Trophoblast cell (in vitro differentiated cells and primary cell): ENCODE measurements at regions not wholly inside any gene's neighbourhood (a gene's known extent, or its start where the extent isn't known, plus 50 kb on each side); places are given as distances from the start of the nearest gene placed in this dataset.
"Not testable (repeated sequence)": the region's sequence is repeated elsewhere in the genome, so short reads cannot be mapped to it uniquely, and the experiment has no call there.

Experiments
- DNase-seq, 2 donors: peaks; one replicate each; pipeline ENCODE4 v3.0.0-alpha.2; 2016
- H2AFZ ChIP-seq: 2 replicates; pipeline ENCODE4 v1.6.1; 2013; ENCODE audit warnings: low read length, moderate library complexity, mild to moderate bottlenecking; ENCODE audit not compliant: insufficient read depth, poor library complexity
- H2AK5ac ChIP-seq: 2 replicates; pipeline ENCODE4 v1.6.1; 2013; ENCODE audit warnings: mild to moderate bottlenecking, low read length
- H2BK120ac ChIP-seq: 2 replicates; pipeline ENCODE4 v1.6.1; 2013; ENCODE audit warnings: low read length, mild to moderate bottlenecking, moderate library complexity; ENCODE audit not compliant: insufficient read depth, poor library complexity
- H2BK12ac ChIP-seq: 2 replicates; pipeline ENCODE4 v1.6.1; 2013; ENCODE audit warnings: mild to moderate bottlenecking, low read length, moderate library complexity
- H2BK5ac ChIP-seq: 2 replicates; pipeline ENCODE4 v1.6.1; 2013; ENCODE audit warnings: low read length, low read depth, moderate library complexity, mild to moderate bottlenecking; ENCODE audit not compliant: poor library complexity
- H3K14ac ChIP-seq: 2 replicates; pipeline ENCODE4 v1.6.1; 2013; ENCODE audit warnings: mild to moderate bottlenecking, low read length
- H3K18ac ChIP-seq: 2 replicates; pipeline ENCODE4 v1.6.1; 2013; ENCODE audit warnings: mild to moderate bottlenecking, low read length
- H3K23ac ChIP-seq: 2 replicates; pipeline ENCODE4 v1.6.1; 2013; ENCODE audit warnings: low read length
- H3K27ac ChIP-seq: 2 replicates; pipeline ENCODE4 v1.5.1; 2013; ENCODE audit warnings: low read depth, mild to moderate bottlenecking, inconsistent platforms, low read length, moderate library complexity
- H3K27me3 ChIP-seq: 2 replicates; pipeline ENCODE4 v1.6.1; 2013; ENCODE audit warnings: inconsistent platforms, mild to moderate bottlenecking, low read length, moderate library complexity; ENCODE audit not compliant: insufficient read depth
- H3K36me3 ChIP-seq, 2 experiments: 1 replicate in 1 of 2; 2 replicates in 1 of 2; pipeline ENCODE4 v1.6.1; 2013; ENCODE audit warnings: low read length in 2 of 2, mild to moderate bottlenecking in 2 of 2, moderate library complexity in 1 of 2; ENCODE audit not compliant: insufficient read depth in 2 of 2, control insufficient read depth in 1 of 2
- H3K4ac ChIP-seq: 2 replicates; pipeline ENCODE4 v1.6.1; 2013; ENCODE audit warnings: low read depth, mild to moderate bottlenecking, low read length, moderate library complexity
- H3K4me1 ChIP-seq, 2 experiments: 1 replicate in 1 of 2; 2 replicates in 1 of 2; pipeline ENCODE4 v1.6.1; 2013; ENCODE audit warnings: low read length in 2 of 2, mild to moderate bottlenecking in 2 of 2, moderate library complexity in 1 of 2; ENCODE audit not compliant: insufficient read depth in 2 of 2, control insufficient read depth in 1 of 2
- H3K4me2 ChIP-seq: 2 replicates; pipeline ENCODE4 v1.6.1; 2013; ENCODE audit warnings: inconsistent platforms, mild to moderate bottlenecking, low read length, moderate library complexity
- H3K4me3 ChIP-seq: 2 replicates; pipeline ENCODE4 v1.5.1; 2013; ENCODE audit warnings: mild to moderate bottlenecking, low read depth, low read length, inconsistent platforms
- H3K79me1 ChIP-seq: one replicate; pipeline ENCODE4 v1.6.1; 2013; ENCODE audit warnings: low read length
- H3K79me2 ChIP-seq: 2 replicates; pipeline ENCODE4 v1.6.1; 2013; ENCODE audit warnings: low read length, mild to moderate bottlenecking; ENCODE audit not compliant: control insufficient read depth, insufficient read depth, poor library complexity
- H3K9ac ChIP-seq: 2 replicates; pipeline ENCODE4 v1.6.1; 2013; ENCODE audit warnings: mild to moderate bottlenecking, low read length
- H3K9me3 ChIP-seq: 2 replicates; pipeline ENCODE4 v1.6.1; 2013; ENCODE audit warnings: low read depth, mild to moderate bottlenecking, control low read depth, inconsistent platforms, low read length; ENCODE audit not compliant: insufficient read depth
- H4K12ac ChIP-seq: 2 replicates; pipeline ENCODE4 v1.6.1; 2013; ENCODE audit warnings: low read depth, mild to moderate bottlenecking, low read length, moderate library complexity
- H4K8ac ChIP-seq: 2 replicates; pipeline ENCODE4 v1.6.1; 2013; ENCODE audit warnings: low read depth, mild to moderate bottlenecking, low read length, moderate library complexity
- H4K91ac ChIP-seq: one replicate; pipeline ENCODE4 v1.6.1; 2013; ENCODE audit warnings: low read depth, mild to moderate bottlenecking, low read length, moderate library complexity
- WGBS: extraction: QIAGEN DNeasy Blood & Tissue Kit; methylation state at CpG from one replicate; pipeline ENCODE4 v1.1.7; 2013; ENCODE audit warnings: missing lambda C conversion rate; ENCODE audit not compliant: insufficient read length, insufficient coverage; ENCODE audit errors: extremely low coverage; 5-methylcytosine and 5-hydroxymethylcytosine counted together

- H2BK120ac ChIP-seq, H2BK12ac ChIP-seq, H4K12ac ChIP-seq, H3K14ac ChIP-seq, H3K4ac ChIP-seq, H3K4me2 ChIP-seq, H3K23ac ChIP-seq, H4K8ac ChIP-seq, H2AFZ ChIP-seq, H3K27ac ChIP-seq, H3K36me3 ChIP-seq, H3K4me3 ChIP-seq, H3K79me1 ChIP-seq, H3K9ac ChIP-seq, H3K18ac ChIP-seq, H3K4me1 ChIP-seq, H2BK5ac ChIP-seq, DNase-seq, H4K91ac ChIP-seq, H3K79me2 ChIP-seq, H3K27me3 ChIP-seq, H2AK5ac ChIP-seq: not testable (repeated sequence)
- no CpG with 5 or more reads among the region's 1 CpG for WGBS
- peaks cover 56% of the 10 kb centered on the region for H3K9me3 ChIP-seq
These were observed 2885.7 kb upstream of the TEKT4 start for GRCh38 chr2:91985490-91985889.

GRCh38 chr2:91986893-91987292, 2884.3 kb upstream of the TEKT4 start:
- H3K36me3 ChIP-seq, H3K4me1 ChIP-seq, H3K4ac ChIP-seq, H3K79me1 ChIP-seq, H3K4me2 ChIP-seq, H4K91ac ChIP-seq, H3K27ac ChIP-seq, H2AK5ac ChIP-seq, DNase-seq, H3K23ac ChIP-seq, H3K18ac ChIP-seq, H2BK5ac ChIP-seq, H3K14ac ChIP-seq, H3K9ac ChIP-seq, H3K79me2 ChIP-seq, H3K4me3 ChIP-seq, H4K8ac ChIP-seq, H3K27me3 ChIP-seq, H2AFZ ChIP-seq, H2BK12ac ChIP-seq, H2BK120ac ChIP-seq: not testable (repeated sequence)
- Histone ChIP-seq H3K9me3 (peaks cover 44% of the 10 kb centered on the region), H4K12ac (peak overlapping the region; percentile 30)
- WGBS: no CpG with 5 or more reads among the region's 2 CpGs

DNA sequence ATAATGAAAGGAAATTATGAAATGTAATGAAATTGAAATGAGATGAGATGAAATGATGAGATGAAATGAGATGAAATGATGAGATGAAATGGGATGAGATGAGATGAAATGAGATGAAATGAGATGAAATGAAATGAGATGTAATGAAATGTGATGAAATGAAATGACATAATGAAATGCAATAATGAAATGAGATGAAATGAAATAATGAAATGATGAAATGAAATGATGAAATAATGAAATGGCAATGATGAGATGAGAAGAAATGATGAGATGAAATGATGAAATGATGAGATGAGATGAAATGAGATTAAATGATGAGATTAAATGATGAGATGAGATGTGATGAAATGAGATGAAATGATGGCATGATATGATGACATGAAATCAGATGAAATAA, 2882.5 kb upstream of the TEKT4 start:
- not testable (repeated sequence) for H3K79me2 ChIP-seq, H3K79me1 ChIP-seq, H3K4me2 ChIP-seq, H2BK120ac ChIP-seq, H3K27me3 ChIP-seq, H3K4me3 ChIP-seq, H2BK5ac ChIP-seq, H2AK5ac ChIP-seq, H3K9ac ChIP-seq, H3K23ac ChIP-seq, H4K91ac ChIP-seq, H3K18ac ChIP-seq, H3K27ac ChIP-seq, H2AFZ ChIP-seq, H3K4me1 ChIP-seq, H2BK12ac ChIP-seq, H3K4ac ChIP-seq, H4K12ac ChIP-seq, H4K8ac ChIP-seq, H3K36me3 ChIP-seq, DNase-seq, H3K14ac ChIP-seq
- peaks cover 26% of the 10 kb centered on the region for H3K9me3 ChIP-seq

DNA sequence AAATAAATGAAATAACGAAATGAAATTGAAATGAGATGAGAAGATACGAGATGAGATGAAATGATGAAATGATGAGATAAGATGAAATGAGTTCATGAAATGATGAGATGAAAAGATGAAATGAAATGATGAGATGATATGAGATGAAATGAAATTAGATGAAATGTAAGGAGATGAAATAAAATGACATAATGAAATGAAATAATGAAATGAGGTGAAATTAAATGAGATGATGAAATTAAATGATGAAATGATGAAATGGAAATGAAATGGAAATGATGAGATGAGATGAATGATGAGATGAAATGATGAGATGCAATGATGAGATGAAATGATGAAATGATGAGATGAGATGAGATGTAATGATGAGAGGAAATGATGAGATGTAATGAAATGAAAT, 2881.4 kb upstream of the TEKT4 start:
- not testable (repeated sequence) for H3K4me1 ChIP-seq, H2BK5ac ChIP-seq, H3K36me3 ChIP-seq, H3K23ac ChIP-seq, DNase-seq, H4K12ac ChIP-seq, H4K91ac ChIP-seq, H4K8ac ChIP-seq, H2AFZ ChIP-seq, H3K27ac ChIP-seq, H3K79me1 ChIP-seq, H2AK5ac ChIP-seq, H3K9ac ChIP-seq, H3K18ac ChIP-seq, H3K4ac ChIP-seq, H2BK120ac ChIP-seq, H3K4me3 ChIP-seq, H3K14ac ChIP-seq, H3K4me2 ChIP-seq, H3K27me3 ChIP-seq, H2BK12ac ChIP-seq, H3K79me2 ChIP-seq
- WGBS: 100% methylated on average over 2 of the region's 2 CpGs
- peaks cover 16% of the 10 kb centered on the region for H3K9me3 ChIP-seq

DNA sequence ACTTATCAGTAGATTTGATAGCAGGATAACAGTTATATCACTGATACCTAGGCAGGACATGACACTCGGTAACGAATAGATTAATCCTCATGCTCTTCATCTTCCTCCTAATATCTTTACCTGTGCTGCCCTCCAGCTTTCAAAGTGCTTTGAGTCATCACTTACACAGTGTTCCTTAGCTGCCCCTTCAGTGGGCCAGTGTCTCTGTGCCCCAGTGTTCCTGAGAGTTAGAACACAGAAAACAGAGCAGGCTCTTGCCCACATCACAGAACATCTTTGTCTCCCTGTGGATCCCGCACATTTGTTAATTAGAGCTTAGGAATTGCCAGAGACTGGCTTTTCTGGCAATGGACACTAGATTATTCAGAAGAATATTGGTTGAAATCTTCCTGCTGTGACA, 2864.7 kb upstream of the TEKT4 start:
- H2BK12ac ChIP-seq, H2AK5ac ChIP-seq, H3K27ac ChIP-seq, H3K79me2 ChIP-seq, H3K79me1 ChIP-seq, H3K14ac ChIP-seq, DNase-seq, H3K9me3 ChIP-seq, H4K12ac ChIP-seq, H4K91ac ChIP-seq, H2BK120ac ChIP-seq, H3K18ac ChIP-seq, H3K23ac ChIP-seq, H3K9ac ChIP-seq, H2BK5ac ChIP-seq, H4K8ac ChIP-seq, H3K4me2 ChIP-seq, H2AFZ ChIP-seq, H3K36me3 ChIP-seq, H3K27me3 ChIP-seq, H3K4me1 ChIP-seq, H3K4me3 ChIP-seq, H3K4ac ChIP-seq: not testable (repeated sequence)
- no CpG with 5 or more reads among the region's 3 CpGs for WGBS
